GM21576 (cell line): ENCODE measurements at regions not wholly inside any gene's neighbourhood (a gene's known extent, or its start where the extent isn't known, plus 50 kb on each side); places are given as distances from the start of the nearest gene placed in this dataset.
"Not testable (repeated sequence)": the region's sequence is repeated elsewhere in the genome, so short reads cannot be mapped to it uniquely, and the experiment has no call there.

Experiments
- ATAC-seq: cut with Tn5 transposase; IDR thresholded peaks from one replicate; pipeline ENCODE4 v1.9.1; 2021; ENCODE audit warnings: mild to moderate bottlenecking, moderate library complexity; ENCODE audit not compliant: unreplicated experiment

GRCh38 chr1:233473549-233474204, 140.2 kb upstream of the KCNK1 start:
- no peak for ATAC-seq

- ATAC-seq, result no peak
These were observed 136.5 kb upstream of the KCNK1 start for GRCh38 chr1:233477359-233477758.

- ATAC-seq, result no peak
These were observed 135.3 kb upstream of the KCNK1 start for GRCh38 chr1:233478611-233479010.

- ATAC-seq, result no peak
These were observed 134.6 kb upstream of the KCNK1 start for GRCh38 chr1:233479110-233479890.

- ATAC-seq, result no peak
These were observed 133.7 kb upstream of the KCNK1 start for GRCh38 chr1:233480198-233480597.

GRCh38 chr1:233482388-233482787, 131.5 kb upstream of the KCNK1 start:
- ATAC-seq, result no peak

GRCh38 chr1:233485385-233485784, 128.5 kb upstream of the KCNK1 start:
- ATAC-seq, result no peak

GRCh38 chr1:233485809-233486398, 128.0 kb upstream of the KCNK1 start:
- no peak for ATAC-seq

- no peak for ATAC-seq
These were observed 126.5 kb upstream of the KCNK1 start for GRCh38 chr1:233487408-233487807.

GRCh38 chr1:233489411-233489810, 124.5 kb upstream of the KCNK1 start:
- ATAC-seq, result no peak

GRCh38 chr1:233490488-233490887, 123.4 kb upstream of the KCNK1 start:
- ATAC-seq, result no peak

- ATAC-seq, result no peak
These were observed 121.8 kb upstream of the KCNK1 start for GRCh38 chr1:233491953-233492620.

- ATAC-seq, result no peak
These were observed 116.9 kb upstream of the KCNK1 start for GRCh38 chr1:233496993-233497392.

GRCh38 chr1:233497679-233498078, 116.2 kb upstream of the KCNK1 start:
- ATAC-seq, result no peak

GRCh38 chr1:233500106-233500505, 113.8 kb upstream of the KCNK1 start:
- no peak for ATAC-seq

GRCh38 chr1:233503366-233503954, 110.4 kb upstream of the KCNK1 start:
- ATAC-seq, result no peak

GRCh38 chr1:233505130-233505529, 108.8 kb upstream of the KCNK1 start:
- no peak for ATAC-seq

- not testable (repeated sequence) for ATAC-seq
These were observed 108.0 kb upstream of the KCNK1 start for GRCh38 chr1:233505889-233506288.

GRCh38 chr1:233509526-233509925, 104.4 kb upstream of the KCNK1 start:
- ATAC-seq, result no peak

- ATAC-seq, result no peak
These were observed 101.4 kb upstream of the KCNK1 start for GRCh38 chr1:233512538-233512937.

- no peak for ATAC-seq
These were observed 100.5 kb upstream of the KCNK1 start for GRCh38 chr1:233513431-233513830.
